HG03565 (cell line): ENCODE measurements at regions not wholly inside any gene's neighbourhood (a gene's known extent, or its start where the extent isn't known, plus 50 kb on each side); places are given as distances from the start of the nearest gene placed in this dataset.
"Not testable (repeated sequence)": the region's sequence is repeated elsewhere in the genome, so short reads cannot be mapped to it uniquely, and the experiment has no call there.

Experiments
- ATAC-seq: cut with Tn5 transposase; IDR thresholded peaks from one replicate; pipeline ENCODE4 v1.9.1; 2021; ENCODE audit warnings: mild to moderate bottlenecking, moderate library complexity; ENCODE audit not compliant: unreplicated experiment

GRCh38 chr6:28657769-28658465 lies 132.2 kb downstream of the GPX5 start:
- ATAC-seq = peak; percentile 72

DNA sequence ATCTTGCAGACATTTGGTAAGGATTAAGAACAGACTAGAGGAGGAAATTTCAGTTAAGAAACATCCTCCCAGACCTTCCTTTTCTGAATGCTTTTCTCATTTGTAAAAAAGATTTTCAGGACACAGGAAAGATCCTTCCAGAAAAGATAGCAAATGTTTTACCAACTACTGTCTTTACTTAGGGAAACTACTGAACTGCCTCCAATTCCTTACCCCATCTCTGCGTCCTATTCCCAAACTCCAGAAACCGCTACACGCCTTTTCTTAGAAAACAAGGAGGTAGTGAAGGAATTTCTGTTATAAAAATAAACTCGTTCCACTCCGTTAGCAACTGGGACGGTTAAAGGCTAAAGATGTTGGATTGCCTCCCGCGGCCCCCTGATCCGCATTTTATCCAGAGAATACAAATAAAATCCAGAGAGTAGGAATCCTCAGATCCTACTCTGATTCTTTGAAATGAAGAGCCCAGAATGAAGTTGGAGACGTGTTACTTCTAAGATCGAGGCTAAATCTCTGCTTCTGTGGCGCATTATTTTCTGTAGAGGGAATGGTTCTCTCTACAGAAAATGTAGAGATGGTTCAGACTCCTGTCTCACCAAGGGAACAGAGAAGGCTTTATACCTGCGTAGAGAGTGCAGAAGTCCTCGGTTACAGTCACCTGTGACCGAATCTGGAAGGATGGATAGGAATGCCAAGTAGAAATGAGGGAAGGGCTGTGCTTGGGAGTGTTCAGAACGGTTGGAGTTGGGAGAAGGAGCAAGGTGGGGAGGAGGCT lies 133.0 kb downstream of the GPX5 start:
- no peak for ATAC-seq

GRCh38 chr6:28659250-28659566 lies 133.5 kb downstream of the GPX5 start:
- ATAC-seq = no peak

DNA sequence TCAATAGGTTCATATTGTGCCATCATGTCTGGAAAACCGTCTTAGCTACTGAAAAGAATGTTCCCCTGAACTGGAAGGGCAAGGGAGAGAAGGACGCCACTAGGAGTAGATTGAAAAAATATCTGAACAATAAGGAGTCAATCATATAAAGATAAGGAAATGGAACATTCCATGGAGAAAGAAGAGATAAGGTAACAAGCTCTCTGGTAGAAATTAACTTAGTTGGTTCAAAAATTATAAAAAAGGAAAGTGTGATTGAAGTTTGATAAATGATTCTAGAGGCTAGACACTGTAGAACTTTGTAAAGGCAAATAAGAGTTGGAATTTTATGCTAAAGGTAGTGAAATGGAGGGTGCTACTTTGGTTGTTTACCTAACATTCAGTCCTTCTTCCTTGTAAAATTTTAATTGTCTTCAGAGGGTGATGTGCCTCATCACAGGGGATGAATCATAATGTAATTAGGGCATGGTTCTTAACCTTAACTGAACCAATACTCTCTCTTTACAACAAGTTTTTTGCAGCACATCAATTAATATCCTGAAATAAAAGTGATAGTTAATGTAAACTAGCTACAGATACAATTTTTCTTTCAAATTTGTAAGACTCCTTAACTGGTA lies 135.5 kb downstream of the GPX5 start:
- no peak for ATAC-seq

DNA sequence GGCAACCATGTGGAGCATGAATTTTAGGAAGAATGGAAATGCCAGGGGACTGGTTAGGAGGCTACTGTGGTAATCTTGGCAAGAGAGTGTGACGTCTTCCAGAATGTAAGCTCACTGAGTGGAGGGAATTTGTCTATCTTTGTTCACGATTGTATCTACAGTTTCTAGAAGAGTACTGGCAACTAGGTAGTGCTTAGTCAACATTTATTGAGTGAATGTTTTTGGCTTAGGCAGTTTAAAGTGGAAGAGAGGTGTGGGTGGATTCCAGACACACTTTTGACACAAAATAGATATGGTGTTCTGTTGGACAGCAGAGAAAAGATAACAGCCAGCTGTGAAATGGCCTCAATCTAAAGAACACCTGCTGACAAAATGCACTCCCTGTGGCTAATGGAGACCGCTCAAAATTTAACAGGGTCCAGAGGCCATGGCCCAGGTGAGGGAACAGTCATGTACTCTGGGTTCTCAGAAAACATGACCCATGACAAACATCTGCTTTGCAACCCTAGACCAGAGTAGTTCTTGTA lies 139.3 kb downstream of the GPX5 start:
- ATAC-seq = no peak

DNA sequence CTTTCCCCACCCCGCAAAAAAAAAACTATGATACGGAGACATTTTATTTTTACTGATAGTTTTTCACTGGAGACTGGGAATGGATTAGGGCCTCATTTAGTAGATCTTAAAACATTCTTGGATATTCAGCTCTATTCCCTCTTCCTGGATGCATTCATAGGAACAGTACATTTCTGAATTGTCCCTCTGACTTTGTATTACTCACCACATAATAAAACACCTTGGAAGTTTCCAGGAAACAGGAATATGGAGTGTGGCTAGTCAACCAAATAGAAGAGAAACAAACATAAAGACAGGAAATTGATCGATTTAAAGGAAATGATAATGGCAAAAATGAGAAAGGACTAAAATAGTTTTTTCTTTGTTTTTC lies 147.7 kb downstream of the GPX5 start:
- ATAC-seq = no peak

- ATAC-seq = no peak
Measured at GRCh38 chr6:28673787-28674671, 148.3 kb downstream of the GPX5 start.

GRCh38 chr6:28675600-28675999 lies 149.9 kb downstream of the GPX5 start:
- no peak for ATAC-seq

GRCh38 chr6:28682542-28682941 lies 156.9 kb downstream of the GPX5 start:
- no peak for ATAC-seq

- ATAC-seq = not testable (repeated sequence)
Measured at GRCh38 chr6:28682956-28683685, 157.4 kb downstream of the GPX5 start.

- no peak for ATAC-seq
Measured at GRCh38 chr6:28683945-28684538, 158.4 kb downstream of the GPX5 start.

- not testable (repeated sequence) for ATAC-seq
Measured at GRCh38 chr6:28685960-28686359, 160.3 kb downstream of the GPX5 start.

DNA sequence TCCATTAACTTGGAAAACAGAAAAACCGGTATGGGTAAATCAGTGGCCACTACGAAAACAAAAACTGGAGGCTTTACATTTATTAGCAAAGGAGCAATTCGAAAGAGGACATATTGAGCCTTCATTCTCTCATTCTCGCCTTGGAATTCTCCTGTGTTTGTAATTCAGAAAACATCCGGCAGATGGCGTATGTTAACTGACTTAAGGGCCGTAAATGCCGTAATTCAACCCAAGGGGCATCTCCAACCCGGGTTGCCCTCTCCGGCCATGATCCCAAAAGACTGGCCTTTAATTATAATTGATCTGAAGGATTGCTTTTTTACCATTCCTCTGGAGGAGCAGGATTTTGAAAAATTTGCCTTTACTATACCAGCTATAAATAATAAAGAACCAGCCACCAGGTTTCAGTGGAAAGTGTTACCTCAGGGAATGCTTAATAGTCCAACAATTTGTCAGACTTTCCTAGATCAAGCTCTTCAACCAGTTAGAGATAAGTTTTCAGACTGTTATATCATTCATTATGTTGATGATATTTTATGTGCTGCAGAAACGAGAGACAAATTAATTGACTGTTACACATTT lies 160.9 kb downstream of the GPX5 start:
- not testable (repeated sequence) for ATAC-seq

GRCh38 chr6:28687309-28687981 lies 161.8 kb downstream of the GPX5 start:
- ATAC-seq = not testable (repeated sequence)

DNA sequence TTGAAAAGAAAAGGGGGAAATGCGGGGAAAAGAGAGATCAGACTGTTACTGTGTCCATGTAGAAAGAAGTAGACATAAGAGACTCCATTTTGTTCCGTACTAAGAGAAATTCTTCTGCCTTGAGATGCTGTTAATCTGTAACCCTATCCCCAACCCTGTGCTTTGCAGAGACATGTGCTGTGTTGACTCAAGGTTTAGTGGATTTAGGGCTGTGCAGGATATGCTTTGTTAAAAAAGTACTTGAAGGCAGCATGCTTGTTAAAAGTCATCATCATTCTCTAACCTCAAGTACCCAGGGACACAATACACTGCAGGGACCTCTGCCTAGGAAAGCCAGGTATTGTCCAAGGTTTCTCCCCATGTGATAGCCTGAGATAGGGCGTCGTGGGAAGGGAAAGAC lies 166.3 kb downstream of the GPX5 start:
- ATAC-seq = not testable (repeated sequence)

GRCh38 chr6:28693033-28693750 lies 167.5 kb downstream of the GPX5 start:
- ATAC-seq = no peak

DNA sequence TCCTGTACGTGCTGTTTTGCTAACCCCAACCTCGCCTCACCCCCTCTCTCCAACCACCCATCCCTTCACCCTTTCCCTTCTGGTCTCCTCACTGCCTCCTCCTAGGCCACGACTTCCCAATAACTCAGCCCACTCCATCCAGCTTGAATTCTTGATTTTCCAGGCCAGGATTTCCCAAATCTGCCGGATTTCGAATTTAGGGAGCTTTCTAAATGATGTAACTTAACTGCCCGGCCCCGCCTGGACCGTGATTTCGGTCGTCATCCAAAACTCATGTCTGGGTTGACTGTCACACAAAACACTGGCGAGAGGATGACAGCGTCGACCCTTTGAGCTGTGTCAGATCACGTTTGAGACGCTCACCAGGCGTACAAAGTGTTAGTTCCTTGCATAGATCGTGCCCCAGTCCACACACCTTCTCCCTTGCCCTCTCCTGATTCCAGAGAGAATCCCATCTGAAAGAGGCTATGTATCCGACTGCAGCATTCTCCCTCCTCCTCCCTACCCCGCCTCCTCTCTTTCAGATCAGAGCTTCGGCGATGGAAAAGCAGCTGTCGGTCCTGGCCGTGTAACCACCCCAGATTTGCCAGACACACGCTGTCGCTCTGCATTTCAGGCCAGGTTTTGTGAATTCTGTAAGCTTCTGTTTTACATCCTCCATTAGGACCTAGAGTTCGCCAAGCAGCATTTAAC lies 168.2 kb downstream of the GPX5 start:
- no peak for ATAC-seq

GRCh38 chr6:28695715-28696114 lies 170.0 kb downstream of the GPX5 start:
- ATAC-seq = no peak
